ENCODE measurements at regions not wholly inside any gene's neighbourhood (a gene's known extent, or its start where the extent isn't known, plus 50 kb on each side); places are given as distances from the start of the nearest gene placed in this dataset.

- Histone ChIP-seq H4K20me1 (ENCODE audit: control insufficient read depth, insufficient read depth, low read length, poor library complexity, severe bottlenecking) (no peaks in the 10 kb centered on the region), H3K9me3 (ENCODE audit: control extremely low read depth in 1 of 3, control insufficient read depth in 2 of 3, insufficient read depth in 1 of 3, low read length in 2 of 3) (no peaks in the 10 kb centered on the region), H3K9ac (ENCODE audit: low read length) (no peak overlapping the region), H3K4me3 (ENCODE audit: control extremely low read depth in 1 of 5, extremely low read depth in 1 of 5, insufficient read depth in 1 of 5, low read depth in 2 of 5, low read length in 4 of 5) (no peak overlapping the region), H3K4me1 (ENCODE audit: control insufficient read depth in 2 of 2, insufficient read depth in 2 of 2, low read length in 2 of 2) (no peaks in the 10 kb centered on the region), H3K27ac (ENCODE audit: low read length in 2 of 2) (no peak overlapping the region), H3K79me2 (ENCODE audit: control insufficient read depth, insufficient read depth, low read length) (no peaks in the 10 kb centered on the region), H3K27me3 (replicated peaks in 1 of 4; ENCODE audit: control extremely low read depth in 1 of 4, control insufficient read depth in 3 of 4, insufficient read depth in 4 of 4, low read length in 3 of 4) (no peaks in the 10 kb centered on the region), H3K36me3 (replicated peaks in 1 of 2; ENCODE audit: control extremely low read depth in 1 of 2, control insufficient read depth in 1 of 2, extremely low read depth in 1 of 2, insufficient read depth in 2 of 2, low read length in 1 of 2) (no peaks in the 10 kb centered on the region), H3K4me2 (replicated peaks; ENCODE audit: low read depth, low read length, poor library complexity, severe bottlenecking) (no peak overlapping the region), H2AFZ (ENCODE audit: insufficient read depth, low read depth, low read length, poor library complexity, severe bottlenecking) (no peak overlapping the region)
- Mint-ChIP-seq H3K27ac (no peak overlapping the region), H3K27me3 (no peaks in the 10 kb centered on the region), H3K4me1 (no peaks in the 10 kb centered on the region), H3K9me3 (ENCODE audit: insufficient read depth) (peaks cover 3% of the 10 kb centered on the region), H3K4me3 (no peak overlapping the region)
- ChIA-PET CTCF (no interaction called here), POLR2A (no interaction called here)
- intact Hi-C loops (cut with micrococcal nuclease): no loop called here
- 90% methylated on average over 5 of the region's 5 CpGs for WGBS (ENCODE audit: insufficient coverage)
- DNase-seq (no peak), ATAC-seq (ENCODE audit: low read depth) (no peak)
- TF ChIP-seq CTCF (IDR thresholded peaks at IDR 0.05): no peak
- TF ChIP-seq EZH2 (IDR thresholded peaks at IDR 0.05; ENCODE audit: borderline replicate concordance, insufficient read depth, low read depth, low read length, poor library complexity, severe bottlenecking): no peak
These were observed 817.7 kb upstream of the IGFBP3 start for GRCh38 chr7:46738796-46739195.

- H3K27me3 Mint-ChIP-seq: no peaks in the 10 kb centered on the region
- intact Hi-C loops (cut with micrococcal nuclease): no loop called here
- H3K9me3 ChIP-seq (ENCODE audit: control extremely low read depth in 1 of 3, control insufficient read depth in 2 of 3, insufficient read depth in 1 of 3, low read length in 2 of 3): no peaks in the 10 kb centered on the region
These were observed 817.1 kb upstream of the IGFBP3 start for GRCh38 chr7:46738165-46738564.

More at GRCh38 chr7:46738165-46738564, 817.1 kb upstream of the IGFBP3 start:
- Histone ChIP-seq H3K4me2 (replicated peaks; ENCODE audit: low read depth, low read length, poor library complexity, severe bottlenecking) (no peak overlapping the region), H3K36me3 (replicated peaks in 1 of 2; ENCODE audit: control extremely low read depth in 1 of 2, control insufficient read depth in 1 of 2, extremely low read depth in 1 of 2, insufficient read depth in 2 of 2, low read length in 1 of 2) (no peaks in the 10 kb centered on the region), H3K4me1 (ENCODE audit: control insufficient read depth in 2 of 2, insufficient read depth in 2 of 2, low read length in 2 of 2) (no peaks in the 10 kb centered on the region), H4K20me1 (ENCODE audit: control insufficient read depth, insufficient read depth, low read length, poor library complexity, severe bottlenecking) (no peaks in the 10 kb centered on the region), H2AFZ (ENCODE audit: insufficient read depth, low read depth, low read length, poor library complexity, severe bottlenecking) (no peak overlapping the region), H3K79me2 (ENCODE audit: control insufficient read depth, insufficient read depth, low read length) (no peaks in the 10 kb centered on the region), H3K4me3 (ENCODE audit: control extremely low read depth in 1 of 5, extremely low read depth in 1 of 5, insufficient read depth in 1 of 5, low read depth in 2 of 5, low read length in 4 of 5) (no peak overlapping the region), H3K9ac (ENCODE audit: low read length) (no peak overlapping the region), H3K27ac (ENCODE audit: low read length in 2 of 2) (no peak overlapping the region), H3K27me3 (replicated peaks in 1 of 4; ENCODE audit: control extremely low read depth in 1 of 4, control insufficient read depth in 3 of 4, insufficient read depth in 4 of 4, low read length in 3 of 4) (no peaks in the 10 kb centered on the region)
- Mint-ChIP-seq H3K4me3 (no peak overlapping the region), H3K27ac (no peak overlapping the region), H3K9me3 (ENCODE audit: insufficient read depth) (peaks cover 3% of the 10 kb centered on the region), H3K4me1 (no peaks in the 10 kb centered on the region)
- ChIA-PET CTCF (no interaction called here), POLR2A (no interaction called here)
- WGBS (ENCODE audit: insufficient coverage): no CpG with 5 or more reads among the region's 5 CpGs
- no peak for DNase-seq
- ATAC-seq (ENCODE audit: low read depth): no peak
- no peak for TF ChIP-seq CTCF (IDR thresholded peaks at IDR 0.05)
- TF ChIP-seq EZH2 (IDR thresholded peaks at IDR 0.05; ENCODE audit: borderline replicate concordance, insufficient read depth, low read depth, low read length, poor library complexity, severe bottlenecking): no peak
